Colonic mucosa (tissue), 4 donors: ENCODE measurements at regions not wholly inside any gene's neighbourhood (a gene's known extent, or its start where the extent isn't known, plus 50 kb on each side); places are given as distances from the start of the nearest gene placed in this dataset.

Source experiments
- DNase-seq: peaks from one replicate; pipeline ENCODE4 v3.0.0-alpha.2; 2020
- H3K27ac ChIP-seq: fragments of 200-600 bp; one replicate; pipeline ENCODE4 v1.8.0; 2021
- H3K27me3 ChIP-seq: fragments of 200-600 bp; one replicate; pipeline ENCODE4 v1.8.0; 2021
- H3K36me3 ChIP-seq: fragments of 200-600 bp; one replicate; pipeline ENCODE4 v1.8.0; 2021
- H3K4me1 ChIP-seq: fragments of 200-600 bp; one replicate; pipeline ENCODE4 v1.8.0; 2021; ENCODE audit warnings: mild to moderate bottlenecking
- H3K4me3 ChIP-seq: fragments of 200-600 bp; one replicate; pipeline ENCODE4 v1.8.0; 2021
- H3K9ac ChIP-seq, 2 donors: one replicate each; pipeline ENCODE4 v1.7.0; 2013; ENCODE audit warnings: control low read depth in 2 of 2, low read depth in 2 of 2, low read length in 2 of 2
- H3K9me3 ChIP-seq: fragments of 200-600 bp; one replicate; pipeline ENCODE4 v1.8.0; 2021
- CTCF ChIP-seq: fragments of 200-600 bp; IDR thresholded peaks from one replicate; pipeline ENCODE4 v1.8.0; 2022; ENCODE audit warnings: antibody characterized with exemption, mild to moderate bottlenecking
- intact Hi-C: fragments of 100-400 bp; cut with DNase I; formaldehyde crosslinking; loops from one replicate; pipeline ENCODE4 v1.14.1; 2022
- donor health status: healthy.
- donor health status: DM: no; HTN: no; CAD: no.
- donor health status: DM: no; HTN: no; CAD: no.

- Histone ChIP-seq H3K4me1 (no peaks in the 10 kb centered on the region), H3K9me3 (no peaks in the 10 kb centered on the region), H3K9ac (no peak overlapping the region), H3K36me3 (no peaks in the 10 kb centered on the region), H3K27ac (no peak overlapping the region), H3K4me3 (no peak overlapping the region), H3K27me3 (no peaks in the 10 kb centered on the region)
- intact Hi-C loops, result loop anchor here (5.0 to 10.0 kb wide), 2 partner anchors 161 to 343 kb away; no protein-coding TSS in a partner anchor
- TF ChIP-seq CTCF, result peak; percentile 71
- peak; percentile 92 for DNase-seq
Observed at GRCh38 chr1:75991497-75992114, 59.4 kb upstream of the ASB17 start.

- Histone ChIP-seq H3K9ac (no peak overlapping the region), H3K4me1 (no peaks in the 10 kb centered on the region), H3K9me3 (no peaks in the 10 kb centered on the region), H3K4me3 (no peak overlapping the region), H3K27ac (no peak overlapping the region), H3K36me3 (no peaks in the 10 kb centered on the region), H3K27me3 (no peaks in the 10 kb centered on the region)
- intact Hi-C loops, result loop anchor here (5.0 to 10.0 kb wide), 2 partner anchors 160 to 342 kb away; no protein-coding TSS in a partner anchor
- no peak for DNase-seq
- no peak for TF ChIP-seq CTCF
Observed at GRCh38 chr1:75992312-75992711, 60.1 kb upstream of the ASB17 start.

GRCh38 chr1:75993661-75994060, 61.5 kb upstream of the ASB17 start:
- Histone ChIP-seq H3K9me3 (no peaks in the 10 kb centered on the region), H3K27ac (no peak overlapping the region), H3K4me3 (no peak overlapping the region), H3K9ac (no peak overlapping the region), H3K27me3 (no peaks in the 10 kb centered on the region), H3K36me3 (no peaks in the 10 kb centered on the region), H3K4me1 (no peaks in the 10 kb centered on the region)
- TF ChIP-seq CTCF, result no peak
- no peak for DNase-seq
- intact Hi-C loops, result loop anchor here (5.0 to 10.0 kb wide), 2 partner anchors 159 to 341 kb away; no protein-coding TSS in a partner anchor

GRCh38 chr1:75996196-75996595, 64.0 kb upstream of the ASB17 start:
- Histone ChIP-seq H3K36me3 (no peaks in the 10 kb centered on the region), H3K9ac (no peak overlapping the region), H3K27me3 (no peaks in the 10 kb centered on the region), H3K9me3 (no peaks in the 10 kb centered on the region), H3K27ac (no peak overlapping the region), H3K4me1 (no peaks in the 10 kb centered on the region), H3K4me3 (no peak overlapping the region)
- TF ChIP-seq CTCF, result no peak
- DNase-seq, result no peak
- intact Hi-C loops, result loop anchor here (10.0 kb wide), 1 partner anchor 339 kb away; no protein-coding TSS in a partner anchor

- TF ChIP-seq CTCF, result no peak
- no peak for DNase-seq
- Histone ChIP-seq H3K9ac (no peak overlapping the region), H3K9me3 (no peaks in the 10 kb centered on the region), H3K4me3 (no peak overlapping the region), H3K27ac (no peak overlapping the region), H3K27me3 (no peaks in the 10 kb centered on the region), H3K4me1 (no peaks in the 10 kb centered on the region), H3K36me3 (no peaks in the 10 kb centered on the region)
- intact Hi-C loops, result loop anchor here (10.0 kb wide), 1 partner anchor 336 kb away; no protein-coding TSS in a partner anchor
Observed at GRCh38 chr1:75999034-75999433, 66.8 kb upstream of the ASB17 start.
